Stimulated activated CD4-positive, alpha-beta T cell treated with anti-CD3 and anti-CD28 coated beads, Interleukin-2, amount 100 ng/mL, for 48 hours (primary cell): ENCODE measurements at regions not wholly inside any gene's neighbourhood (a gene's known extent, or its start where the extent isn't known, plus 50 kb on each side); places are given as distances from the start of the nearest gene placed in this dataset.
"Not testable (repeated sequence)": the region's sequence is repeated elsewhere in the genome, so short reads cannot be mapped to it uniquely, and the experiment has no call there.

Experiments used
- DNase-seq, 2 donors: peaks; one replicate each; pipeline ENCODE4 v3.0.0-alpha.2; 2020

GRCh38 chr18:34491719-34492118, 218.4 kb upstream of the DTNA start:
- DNase-seq = no peak

- DNase-seq = no peak
Observed at GRCh38 chr18:34492652-34493051, 217.4 kb upstream of the DTNA start.

- DNase-seq = peak in 1 of 2 donors; percentile 5
Observed at GRCh38 chr18:34493099-34493544, 217.0 kb upstream of the DTNA start.

GRCh38 chr18:34493566-34494358, 216.3 kb upstream of the DTNA start:
- no peak for DNase-seq

- no peak for DNase-seq
Observed at GRCh38 chr18:34494359-34494696, 215.8 kb upstream of the DTNA start.

- DNase-seq = no peak
Observed at GRCh38 chr18:34495506-34495905, 214.6 kb upstream of the DTNA start.

- no peak for DNase-seq
Observed at GRCh38 chr18:34501553-34501952, 208.5 kb upstream of the DTNA start.

GRCh38 chr18:34506198-34506597, 203.9 kb upstream of the DTNA start:
- no peak for DNase-seq

GRCh38 chr18:34509163-34509562, 200.9 kb upstream of the DTNA start:
- no peak for DNase-seq

- no peak for DNase-seq
Observed at GRCh38 chr18:34509879-34510586, 200.1 kb upstream of the DTNA start.

- DNase-seq = no peak
Observed at GRCh38 chr18:34510926-34511325, 199.2 kb upstream of the DTNA start.

- no peak for DNase-seq
Observed at GRCh38 chr18:34511435-34511834, 198.7 kb upstream of the DTNA start.

- no peak for DNase-seq
Observed at GRCh38 chr18:34511879-34512278, 198.2 kb upstream of the DTNA start.

GRCh38 chr18:34514238-34514637, 195.9 kb upstream of the DTNA start:
- DNase-seq = no peak

GRCh38 chr18:34514957-34515356, 195.1 kb upstream of the DTNA start:
- DNase-seq = no peak

GRCh38 chr18:34516355-34516754, 193.7 kb upstream of the DTNA start:
- not testable (repeated sequence) for DNase-seq

- DNase-seq = not testable (repeated sequence)
Observed at GRCh38 chr18:34516996-34517395, 193.1 kb upstream of the DTNA start.

- no peak for DNase-seq
Observed at GRCh38 chr18:34521040-34521439, 189.1 kb upstream of the DTNA start.

- no peak for DNase-seq
Observed at GRCh38 chr18:34522603-34523002, 187.5 kb upstream of the DTNA start.

GRCh38 chr18:34525244-34525643, 184.9 kb upstream of the DTNA start:
- DNase-seq = no peak

GRCh38 chr18:34528177-34528576, 181.9 kb upstream of the DTNA start:
- no peak for DNase-seq

GRCh38 chr18:34529358-34530335, 180.5 kb upstream of the DTNA start:
- no peak for DNase-seq

- DNase-seq = no peak
Observed at GRCh38 chr18:34531110-34531509, 179.0 kb upstream of the DTNA start.
